Muscle layer of duodenum (tissue), 2 donors: ENCODE measurements at regions not wholly inside any gene's neighbourhood (a gene's known extent, or its start where the extent isn't known, plus 50 kb on each side); places are given as distances from the start of the nearest gene placed in this dataset.

Source experiments
- H3K27ac ChIP-seq: one replicate; pipeline ENCODE4 v1.7.0; 2013; ENCODE audit warnings: mild to moderate bottlenecking, low read length
- H3K27me3 ChIP-seq: one replicate; pipeline ENCODE4 v1.7.0; 2013; ENCODE audit warnings: low read depth, mild to moderate bottlenecking, control low read depth, low read length
- H3K36me3 ChIP-seq, 2 donors: one replicate each; pipeline ENCODE4 v1.7.0; 2013; ENCODE audit warnings: low read length in 2 of 2, control low read depth in 1 of 2, mild to moderate bottlenecking in 1 of 2; ENCODE audit not compliant: insufficient read depth in 2 of 2, control insufficient read depth in 1 of 2
- H3K4me1 ChIP-seq, 2 donors: one replicate each; pipeline ENCODE4 v1.7.0; 2013; ENCODE audit warnings: low read length in 2 of 2, mild to moderate bottlenecking in 2 of 2, control low read depth in 1 of 2, moderate library complexity in 1 of 2; ENCODE audit not compliant: insufficient read depth in 2 of 2, control insufficient read depth in 1 of 2
- H3K4me3 ChIP-seq, 2 donors: one replicate each; pipeline ENCODE4 v1.7.0; 2013; ENCODE audit warnings: low read length in 2 of 2, low read depth in 1 of 2, mild to moderate bottlenecking in 1 of 2
- H3K9me3 ChIP-seq, 2 donors: one replicate each; pipeline ENCODE4 v1.7.0; 2013; ENCODE audit warnings: low read length in 2 of 2, control low read depth in 1 of 2, mild to moderate bottlenecking in 1 of 2; ENCODE audit not compliant: control insufficient read depth in 1 of 2
- donor health status: healthy.

DNA sequence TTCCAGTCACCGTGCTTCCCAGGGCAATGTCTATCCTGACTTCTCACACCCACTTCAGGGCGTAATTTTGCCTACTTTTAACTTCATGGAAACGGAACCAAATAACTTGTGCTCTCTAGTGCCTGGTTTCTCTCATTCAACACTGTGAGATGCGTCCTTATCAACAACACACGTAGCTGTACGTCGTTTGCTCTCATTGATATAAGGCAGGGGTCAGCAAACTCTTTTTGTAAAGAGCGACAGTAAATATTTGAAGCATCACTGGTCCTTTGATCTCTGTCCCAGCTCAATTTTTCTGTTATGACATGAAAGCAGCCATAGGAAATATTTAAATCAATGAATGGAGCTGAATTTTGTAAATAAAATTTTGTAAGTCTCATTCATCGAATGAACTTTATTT, 239.3 kb upstream of the KCNG1 start:
- H3K27ac ChIP-seq: no peak overlapping the region
- H3K27me3 ChIP-seq: no peaks in the 10 kb centered on the region
- H3K9me3 ChIP-seq: peaks cover 0 to 7% of the 10 kb centered on the region in 2 donors
- no peaks in the 10 kb centered on the region for H3K4me1 ChIP-seq
- H3K36me3 ChIP-seq: no peaks in the 10 kb centered on the region
- no peak overlapping the region for H3K4me3 ChIP-seq

GRCh38 chr20:51259455-51259854, 236.5 kb upstream of the KCNG1 start:
- Histone ChIP-seq H3K27me3 (no peaks in the 10 kb centered on the region), H3K4me1 (no peaks in the 10 kb centered on the region), H3K9me3 (no peaks in the 10 kb centered on the region), H3K4me3 (no peak overlapping the region), H3K36me3 (no peaks in the 10 kb centered on the region), H3K27ac (no peak overlapping the region)

- Histone ChIP-seq H3K27me3 (no peaks in the 10 kb centered on the region), H3K36me3 (no peaks in the 10 kb centered on the region), H3K9me3 (no peaks in the 10 kb centered on the region), H3K27ac (no peak overlapping the region), H3K4me1 (no peaks in the 10 kb centered on the region), H3K4me3 (no peak overlapping the region)
Measured at GRCh38 chr20:51258582-51259165, 235.8 kb upstream of the KCNG1 start.

GRCh38 chr20:51255417-51255816, 232.5 kb upstream of the KCNG1 start:
- Histone ChIP-seq H3K27me3 (no peaks in the 10 kb centered on the region), H3K4me3 (no peak overlapping the region), H3K27ac (no peak overlapping the region), H3K36me3 (no peaks in the 10 kb centered on the region), H3K4me1 (no peaks in the 10 kb centered on the region), H3K9me3 (no peaks in the 10 kb centered on the region)

DNA sequence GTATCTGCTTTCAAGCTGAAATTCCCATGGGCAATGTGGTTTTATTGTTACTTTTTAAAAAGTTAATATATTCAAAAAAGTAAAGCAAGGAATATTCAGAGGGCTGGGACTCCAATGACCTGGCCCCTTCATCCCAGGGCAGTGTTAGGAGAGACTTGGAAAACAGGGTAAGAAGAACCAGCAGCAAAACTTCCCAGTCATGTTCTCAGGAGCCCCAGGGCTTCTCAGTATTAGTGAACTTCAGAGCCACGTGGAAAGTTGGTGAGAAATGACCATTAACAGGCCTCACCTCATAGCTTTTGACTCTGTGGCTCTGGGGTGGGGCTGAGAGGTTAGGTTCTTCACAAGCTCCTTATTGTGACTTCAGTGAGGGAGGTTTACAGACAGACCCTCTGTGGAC, 230.4 kb upstream of the KCNG1 start:
- Histone ChIP-seq H3K4me1 (no peaks in the 10 kb centered on the region), H3K9me3 (no peaks in the 10 kb centered on the region), H3K27ac (no peak overlapping the region), H3K27me3 (no peaks in the 10 kb centered on the region), H3K4me3 (no peak overlapping the region), H3K36me3 (no peaks in the 10 kb centered on the region)

GRCh38 chr20:51249781-51250180, 226.9 kb upstream of the KCNG1 start:
- H3K36me3 ChIP-seq: no peaks in the 10 kb centered on the region
- H3K4me3 ChIP-seq: no peak overlapping the region
- no peaks in the 10 kb centered on the region for H3K4me1 ChIP-seq
- no peaks in the 10 kb centered on the region for H3K27me3 ChIP-seq
- H3K27ac ChIP-seq: no peak overlapping the region
- H3K9me3 ChIP-seq: no peaks in the 10 kb centered on the region

DNA sequence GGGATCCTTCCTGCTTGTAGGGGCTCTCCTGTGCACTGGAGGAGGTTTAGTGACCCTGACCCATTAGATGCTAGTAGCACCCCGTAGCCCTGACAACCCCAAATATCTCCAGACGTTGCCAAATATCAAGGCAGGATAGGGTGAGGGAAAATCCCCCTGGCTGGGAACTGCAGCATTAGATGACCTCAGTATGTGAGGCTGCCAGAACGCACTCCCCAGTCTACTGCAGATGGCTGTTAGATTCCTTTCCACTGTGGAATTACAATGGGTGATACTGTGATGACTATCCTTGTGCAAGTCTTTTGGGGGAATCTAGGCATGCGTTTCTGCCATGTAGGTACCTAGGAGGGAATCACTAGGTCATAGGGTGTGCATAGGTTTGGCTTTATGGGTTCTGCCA, 226.3 kb upstream of the KCNG1 start:
- H3K27me3 ChIP-seq: no peaks in the 10 kb centered on the region
- no peaks in the 10 kb centered on the region for H3K36me3 ChIP-seq
- H3K27ac ChIP-seq: no peak overlapping the region
- no peak overlapping the region for H3K4me3 ChIP-seq
- no peaks in the 10 kb centered on the region for H3K4me1 ChIP-seq
- no peaks in the 10 kb centered on the region for H3K9me3 ChIP-seq

DNA sequence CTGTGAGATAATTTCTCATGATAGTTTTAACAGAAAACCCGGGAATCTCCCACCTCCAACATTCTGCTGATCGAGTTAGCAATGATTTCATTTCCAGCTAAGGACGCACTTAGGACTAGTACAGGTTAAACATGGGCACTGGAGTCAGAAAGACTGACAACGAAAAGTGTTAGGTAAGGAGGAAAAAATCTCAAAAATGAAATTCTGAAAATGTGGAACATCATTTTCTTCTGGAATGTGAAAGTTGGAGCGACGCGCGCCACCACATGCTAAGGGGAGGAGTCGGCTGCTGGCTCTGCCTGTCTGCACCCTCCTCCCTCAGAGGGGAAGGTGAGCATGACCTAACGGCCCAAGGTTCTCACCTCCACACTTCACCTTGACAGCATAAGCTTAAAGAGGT, 221.6 kb upstream of the KCNG1 start:
- no peaks in the 10 kb centered on the region for H3K4me1 ChIP-seq
- H3K9me3 ChIP-seq: peaks cover 0 to 18% of the 10 kb centered on the region in 2 donors
- H3K27me3 ChIP-seq: no peaks in the 10 kb centered on the region
- H3K36me3 ChIP-seq: no peaks in the 10 kb centered on the region
- no peak overlapping the region for H3K4me3 ChIP-seq
- no peak overlapping the region for H3K27ac ChIP-seq

DNA sequence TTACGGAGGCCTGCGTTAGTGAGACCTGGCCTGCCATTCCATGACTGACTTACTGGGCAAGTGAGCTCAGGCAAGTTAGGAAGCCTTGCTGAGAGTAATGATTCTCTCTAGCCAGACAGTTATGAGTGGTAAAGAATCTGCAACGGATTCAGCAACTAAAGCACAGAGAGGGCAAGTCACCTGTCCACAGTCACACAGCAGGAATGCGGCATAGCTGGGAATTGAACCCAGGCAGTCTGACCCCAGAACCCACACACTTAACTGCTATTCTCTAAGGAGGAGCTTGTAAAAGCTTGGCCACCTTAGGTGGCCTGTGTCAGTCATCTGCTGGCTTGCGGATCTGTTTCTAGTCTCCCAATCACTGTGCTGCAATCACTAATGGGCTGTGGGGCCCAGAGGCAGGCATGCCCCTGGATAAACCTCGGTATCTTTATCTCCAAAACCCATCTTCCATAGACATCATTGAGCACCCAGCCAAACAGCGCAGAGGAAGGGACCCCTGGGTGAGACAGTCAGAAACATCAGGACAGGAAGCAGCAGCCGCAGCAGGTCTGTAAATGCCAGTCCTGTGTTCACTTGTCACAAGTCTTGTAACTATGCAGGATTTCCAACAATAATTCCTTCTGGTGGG, 215.9 kb upstream of the KCNG1 start:
- no peaks in the 10 kb centered on the region for H3K36me3 ChIP-seq
- H3K27me3 ChIP-seq: no peaks in the 10 kb centered on the region
- H3K9me3 ChIP-seq: peaks cover 0 to 18% of the 10 kb centered on the region in 2 donors
- no peak overlapping the region for H3K4me3 ChIP-seq
- H3K27ac ChIP-seq: no peak overlapping the region
- H3K4me1 ChIP-seq: peaks cover 0 to 9% of the 10 kb centered on the region in 2 donors

GRCh38 chr20:51237791-51238190, 214.9 kb upstream of the KCNG1 start:
- Histone ChIP-seq H3K4me1 (peaks cover 0 to 9% of the 10 kb centered on the region in 2 donors), H3K27me3 (peaks cover 3% of the 10 kb centered on the region), H3K9me3 (peaks cover 0 to 12% of the 10 kb centered on the region in 2 donors), H3K4me3 (no peak overlapping the region), H3K27ac (no peak overlapping the region), H3K36me3 (no peaks in the 10 kb centered on the region)

- Histone ChIP-seq H3K9me3 (peaks cover 0 to 8% of the 10 kb centered on the region in 2 donors), H3K4me1 (peaks cover 0 to 9% of the 10 kb centered on the region in 2 donors), H3K4me3 (no peak overlapping the region), H3K27ac (no peak overlapping the region), H3K36me3 (no peaks in the 10 kb centered on the region), H3K27me3 (peaks cover 3% of the 10 kb centered on the region)
Measured at GRCh38 chr20:51237278-51237677, 214.4 kb upstream of the KCNG1 start.

DNA sequence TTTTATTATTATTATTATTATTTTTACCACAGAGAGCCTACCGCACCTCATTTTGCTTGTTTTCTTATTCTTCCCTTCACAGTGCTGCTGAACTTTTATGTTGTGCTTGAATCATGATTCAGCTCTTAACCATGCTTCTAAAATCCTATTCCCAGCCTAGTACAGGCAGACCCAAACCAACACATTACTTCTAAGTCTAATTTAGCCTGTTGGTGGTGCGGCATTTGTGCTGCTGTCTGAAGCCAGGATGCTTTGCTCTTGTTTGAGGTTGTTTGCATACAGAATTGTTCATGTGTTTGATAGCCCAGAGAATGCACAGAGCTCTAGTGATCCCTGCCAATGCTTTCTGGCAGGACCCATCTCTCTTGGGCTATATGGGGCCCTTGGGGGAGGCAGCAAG, 213.5 kb upstream of the KCNG1 start:
- Histone ChIP-seq H3K9me3 (no peaks in the 10 kb centered on the region), H3K4me1 (peaks cover 0 to 9% of the 10 kb centered on the region in 2 donors), H3K4me3 (no peak overlapping the region)

More for the DNA sequence above, 213.5 kb upstream of the KCNG1 start:
- H3K27ac ChIP-seq: no peak overlapping the region
- peaks cover 3% of the 10 kb centered on the region for H3K27me3 ChIP-seq
- no peaks in the 10 kb centered on the region for H3K36me3 ChIP-seq
